HG03432 (cell line): ENCODE measurements at regions not wholly inside any gene's neighbourhood (a gene's known extent, or its start where the extent isn't known, plus 50 kb on each side); places are given as distances from the start of the nearest gene placed in this dataset.
"Not testable (repeated sequence)": the region's sequence is repeated elsewhere in the genome, so short reads cannot be mapped to it uniquely, and the experiment has no call there.

Experiments
- ATAC-seq: cut with Tn5 transposase; IDR thresholded peaks from one replicate; pipeline ENCODE4 v1.9.1; 2021; ENCODE audit warnings: mild to moderate bottlenecking, moderate library complexity; ENCODE audit not compliant: unreplicated experiment

- ATAC-seq, result no peak
Measured at GRCh38 chr21:35713914-35714313, 346.4 kb downstream of the SETD4 start.

DNA sequence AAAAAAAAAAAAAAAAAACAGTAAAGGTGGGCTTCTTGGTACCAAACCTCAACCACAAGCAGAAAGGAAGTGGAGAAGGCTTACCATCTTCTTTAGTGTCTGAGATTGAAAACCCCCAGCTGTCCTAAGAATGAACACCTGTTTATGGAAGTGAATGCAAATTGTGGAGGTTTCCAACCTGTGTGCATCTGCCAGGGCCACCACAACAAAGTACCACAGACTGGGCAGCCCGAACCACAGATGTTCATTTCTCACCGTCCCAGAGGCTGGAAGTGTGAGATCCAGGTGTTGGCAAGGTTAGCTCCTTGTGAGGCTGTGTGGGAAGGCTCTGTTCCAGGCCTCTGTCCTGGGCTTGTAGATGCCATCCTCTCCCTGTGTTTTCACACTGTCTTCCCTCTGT lies 348.7 kb downstream of the SETD4 start:
- no peak for ATAC-seq

- no peak for ATAC-seq
Measured at GRCh38 chr21:35711213-35711612, 349.1 kb downstream of the SETD4 start.

GRCh38 chr21:35709990-35710389 lies 350.3 kb downstream of the SETD4 start:
- not testable (repeated sequence) for ATAC-seq

DNA sequence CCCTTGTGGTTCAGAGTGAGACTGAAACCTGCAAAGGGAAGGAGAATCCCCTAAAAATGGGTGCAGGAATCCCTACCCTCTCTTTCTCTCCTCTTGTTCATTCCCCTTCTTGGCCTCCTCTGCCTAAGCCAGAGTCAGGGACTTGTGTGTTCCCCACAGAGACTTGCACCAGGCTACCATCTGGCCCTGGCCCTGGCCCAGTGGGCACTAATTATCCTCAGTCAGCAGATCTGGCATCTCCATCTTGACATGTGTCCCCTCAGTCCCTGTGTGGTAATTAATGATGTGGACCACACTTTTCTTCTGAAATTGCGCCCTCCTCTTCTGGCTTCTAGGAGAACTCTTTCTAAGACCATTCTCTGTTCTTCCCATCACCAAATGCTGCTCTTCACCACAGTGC lies 354.4 kb downstream of the SETD4 start:
- ATAC-seq, result no peak

DNA sequence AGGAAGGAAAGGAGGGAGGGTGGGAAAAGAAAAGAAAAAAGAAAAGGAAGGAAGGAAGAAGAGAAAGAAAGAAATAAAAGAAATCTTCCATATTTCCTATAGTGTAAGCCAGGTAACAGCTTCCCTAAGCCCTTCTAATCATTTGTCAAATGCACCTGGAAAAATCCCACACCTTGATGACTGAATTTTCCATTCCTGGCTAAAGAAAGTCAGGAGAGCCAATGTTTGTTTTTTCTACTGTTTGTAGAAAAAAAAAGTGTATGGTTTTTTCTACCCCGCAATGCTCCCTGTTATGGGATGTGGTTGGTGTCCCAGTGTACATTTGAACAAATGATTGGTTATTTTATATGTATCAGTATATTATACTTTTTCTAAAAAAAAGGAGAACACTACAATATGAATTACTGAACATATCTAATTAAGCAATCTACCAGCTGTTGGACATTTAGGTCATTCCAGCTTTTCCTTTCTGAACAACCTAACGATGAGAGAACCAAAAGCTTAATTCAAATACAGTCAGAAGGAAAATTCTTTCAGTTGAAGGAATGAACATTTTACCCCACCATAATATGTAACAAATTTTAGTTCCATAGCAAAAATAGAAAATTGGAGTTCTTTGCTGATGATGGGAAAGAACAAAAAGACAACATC lies 355.0 kb downstream of the SETD4 start:
- ATAC-seq, result no peak

DNA sequence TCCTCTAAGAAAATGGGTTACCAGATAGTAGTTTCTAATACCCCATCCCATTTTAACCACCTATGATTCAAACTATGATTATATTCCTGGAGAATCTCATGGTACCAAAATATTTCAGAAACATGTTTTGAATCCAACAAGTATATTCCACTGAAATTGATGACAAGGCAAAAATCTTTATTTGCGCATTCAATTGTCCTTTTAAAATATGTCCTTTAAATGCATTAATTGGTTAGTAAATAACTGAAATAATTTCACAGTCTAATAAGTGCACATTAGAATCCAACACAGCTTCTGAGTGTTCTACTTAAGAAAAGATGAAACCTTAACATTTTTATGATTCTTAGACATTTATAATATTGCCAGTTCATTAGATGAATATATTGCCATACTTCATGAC lies 356.6 kb downstream of the SETD4 start:
- no peak for ATAC-seq

GRCh38 chr21:35699361-35699760 lies 361.0 kb downstream of the SETD4 start:
- no peak for ATAC-seq

DNA sequence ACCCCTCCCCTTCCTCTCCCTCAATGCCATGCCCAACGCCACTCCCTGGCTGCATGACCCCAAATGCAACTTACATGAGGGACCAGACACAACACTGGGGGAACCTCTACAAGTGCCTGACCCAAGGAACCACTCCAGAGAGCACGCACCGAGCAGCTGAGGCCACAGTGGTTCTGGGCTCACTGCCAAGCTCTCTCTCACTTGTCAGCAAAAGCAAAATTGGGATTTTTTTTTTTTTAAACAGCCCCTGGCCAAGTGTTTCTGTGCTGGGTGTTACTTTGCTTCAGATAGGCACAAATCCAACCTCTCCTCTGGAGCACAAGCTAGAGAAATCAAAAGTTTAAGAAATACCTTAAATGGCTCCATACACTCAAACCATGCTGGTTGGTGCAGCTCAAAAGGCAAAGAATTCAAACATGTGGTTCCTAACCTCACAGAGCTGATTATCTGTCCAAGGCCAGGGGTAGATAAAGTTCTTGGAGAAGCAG lies 363.0 kb downstream of the SETD4 start:
- no peak for ATAC-seq

DNA sequence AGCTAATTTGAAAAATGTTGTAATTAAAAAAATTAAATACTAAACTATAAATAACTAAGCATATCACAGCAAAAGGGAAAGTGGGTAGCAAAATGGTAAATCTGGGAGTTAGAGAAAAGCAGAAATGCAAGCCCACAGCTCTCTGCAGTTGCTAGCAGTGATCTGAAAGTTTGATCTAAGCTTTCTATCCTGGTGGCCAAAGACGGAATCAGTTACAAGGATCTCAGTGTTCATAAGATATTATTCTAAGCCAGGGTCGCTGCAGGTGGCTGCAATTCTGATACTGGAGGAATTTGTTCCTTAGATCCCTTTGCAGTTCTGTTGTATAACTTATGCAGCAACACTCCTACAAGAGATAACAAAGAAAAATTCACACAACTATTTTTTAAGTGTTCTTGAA lies 363.7 kb downstream of the SETD4 start:
- no peak for ATAC-seq

DNA sequence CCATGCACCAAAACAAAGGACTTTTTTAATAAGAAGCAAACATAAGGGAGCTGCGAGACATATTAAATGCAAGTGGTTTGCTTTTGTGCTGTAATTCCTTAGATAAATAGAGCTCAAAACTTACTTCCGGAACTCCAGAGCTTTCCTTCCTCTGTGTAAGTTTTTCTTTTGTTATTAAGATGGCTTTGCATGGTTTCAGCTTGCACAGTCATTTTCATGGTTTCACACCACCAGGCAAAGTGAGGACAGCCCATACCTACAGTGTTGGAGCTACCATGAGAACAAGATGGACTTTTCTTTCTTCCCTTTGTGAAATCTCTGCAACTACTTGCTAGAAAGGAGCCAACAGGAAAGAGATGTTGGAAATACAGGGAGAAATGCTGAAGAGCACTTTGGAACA lies 368.0 kb downstream of the SETD4 start:
- no peak for ATAC-seq

- ATAC-seq, result no peak
Measured at GRCh38 chr21:35690436-35690835, 369.9 kb downstream of the SETD4 start.

DNA sequence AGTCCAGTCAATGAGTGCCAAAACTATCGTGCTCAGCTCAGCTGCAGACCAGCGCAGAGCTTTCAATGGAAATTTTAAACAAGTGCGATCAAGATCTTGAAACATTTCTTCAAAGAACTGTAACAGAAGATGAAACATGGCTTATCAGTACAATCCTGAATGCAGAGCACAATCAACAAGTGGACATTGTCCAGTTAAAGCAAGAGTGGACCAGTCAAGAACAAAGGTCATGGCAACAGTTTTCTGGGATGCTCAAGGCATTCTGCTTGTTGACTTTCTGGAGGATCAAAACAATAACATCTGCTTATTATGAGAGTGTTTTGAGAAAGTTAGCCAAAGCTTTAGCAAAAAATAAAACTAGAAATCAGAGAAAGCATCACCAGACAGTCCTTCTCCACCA lies 374.2 kb downstream of the SETD4 start:
- no peak for ATAC-seq

DNA sequence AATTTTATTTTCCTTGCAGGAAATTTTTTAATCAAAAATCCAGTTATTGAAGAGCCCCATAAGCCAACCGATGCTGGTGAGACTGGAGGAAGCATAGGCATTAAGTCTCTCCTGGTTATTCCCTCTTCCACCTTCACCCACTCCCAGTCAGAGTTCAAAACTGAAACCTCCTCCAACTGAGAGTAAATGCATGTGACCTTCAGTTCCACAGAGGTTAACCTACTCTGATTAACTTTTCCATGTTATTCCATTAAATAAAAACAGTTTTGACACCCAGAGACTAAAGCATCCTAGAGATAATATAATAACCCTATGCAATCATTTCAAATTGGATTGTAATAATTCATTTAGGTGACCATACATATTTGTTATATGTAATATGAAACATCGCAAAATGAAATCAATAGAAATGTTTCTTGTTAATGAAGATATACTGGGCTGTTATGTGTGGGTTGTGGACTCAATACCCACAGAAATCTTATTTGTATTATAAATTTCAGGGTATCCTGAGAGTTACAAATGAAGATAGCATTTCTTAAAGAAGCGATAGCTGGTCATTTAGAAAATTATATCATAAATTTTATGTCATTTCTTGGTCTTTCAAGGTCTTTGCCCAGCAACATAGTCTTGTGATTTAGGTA lies 376.5 kb downstream of the SETD4 start:
- no peak for ATAC-seq

GRCh38 chr21:35682904-35683549 lies 377.3 kb downstream of the SETD4 start:
- ATAC-seq, result no peak

- ATAC-seq, result no peak
Measured at GRCh38 chr21:35681946-35682345, 378.4 kb downstream of the SETD4 start.

DNA sequence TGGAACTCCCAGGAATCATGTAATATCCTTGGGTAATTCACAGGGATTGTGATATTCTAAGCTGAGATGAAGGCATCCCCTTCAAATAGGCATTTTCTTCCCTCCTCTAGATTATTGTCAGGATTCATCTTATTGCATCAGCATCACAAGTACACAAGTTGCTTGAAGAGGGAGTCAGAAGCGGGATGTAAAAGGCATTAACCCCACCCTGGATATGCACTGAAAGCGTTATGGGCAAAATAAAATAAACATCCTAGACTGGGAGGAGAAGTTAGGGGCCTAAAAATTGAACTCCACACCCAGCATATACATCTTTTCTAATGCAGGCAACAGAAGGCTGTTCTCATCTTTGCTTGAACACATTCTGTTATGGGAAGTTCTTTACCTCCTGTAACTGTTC lies 381.2 kb downstream of the SETD4 start:
- no peak for ATAC-seq

DNA sequence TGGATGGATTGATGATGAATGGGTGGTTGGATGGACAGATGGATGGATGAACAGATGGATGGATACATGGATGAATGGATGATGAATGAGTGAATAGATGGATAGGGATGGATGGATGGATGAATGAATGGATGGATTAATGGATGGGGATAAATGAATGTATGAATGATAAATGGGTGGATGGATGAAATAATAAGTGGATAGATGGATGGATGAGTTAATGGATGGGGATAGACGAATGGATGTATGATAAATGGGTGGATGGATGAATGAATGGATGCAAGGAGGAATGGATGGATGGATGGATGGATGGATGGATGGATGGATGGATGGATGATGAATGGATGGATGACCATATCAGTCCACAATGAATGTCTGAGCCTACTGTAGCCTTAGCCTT lies 381.9 kb downstream of the SETD4 start:
- no peak for ATAC-seq

- no peak for ATAC-seq
Measured at GRCh38 chr21:35677298-35677841, 383.0 kb downstream of the SETD4 start.

DNA sequence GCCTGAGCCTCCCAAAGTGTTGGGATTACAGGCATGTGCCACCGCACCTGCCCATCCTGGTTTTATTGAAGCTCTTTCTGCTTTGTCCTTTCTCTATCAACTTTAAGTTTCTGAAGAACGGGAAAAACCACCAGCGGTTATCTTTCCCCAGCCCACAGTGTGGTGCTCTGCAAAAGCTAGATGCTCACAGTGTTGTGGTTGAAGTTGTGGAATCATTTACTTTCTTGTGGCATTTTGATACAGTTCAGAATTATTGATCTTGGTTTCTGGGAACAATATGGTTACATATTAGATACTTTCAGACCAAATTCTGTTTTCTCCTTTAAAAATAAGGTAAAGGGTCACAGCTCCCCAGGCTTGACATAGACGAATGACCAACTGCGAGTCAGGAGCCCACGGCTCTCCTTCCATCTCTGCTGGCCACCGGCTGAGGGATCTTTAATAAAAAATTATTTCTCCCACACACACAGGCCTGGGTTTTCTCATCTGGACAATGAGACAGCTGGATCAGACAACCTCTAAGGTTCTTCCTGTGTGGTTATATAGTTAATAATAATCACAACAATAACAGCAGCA lies 385.3 kb downstream of the SETD4 start:
- no peak for ATAC-seq

DNA sequence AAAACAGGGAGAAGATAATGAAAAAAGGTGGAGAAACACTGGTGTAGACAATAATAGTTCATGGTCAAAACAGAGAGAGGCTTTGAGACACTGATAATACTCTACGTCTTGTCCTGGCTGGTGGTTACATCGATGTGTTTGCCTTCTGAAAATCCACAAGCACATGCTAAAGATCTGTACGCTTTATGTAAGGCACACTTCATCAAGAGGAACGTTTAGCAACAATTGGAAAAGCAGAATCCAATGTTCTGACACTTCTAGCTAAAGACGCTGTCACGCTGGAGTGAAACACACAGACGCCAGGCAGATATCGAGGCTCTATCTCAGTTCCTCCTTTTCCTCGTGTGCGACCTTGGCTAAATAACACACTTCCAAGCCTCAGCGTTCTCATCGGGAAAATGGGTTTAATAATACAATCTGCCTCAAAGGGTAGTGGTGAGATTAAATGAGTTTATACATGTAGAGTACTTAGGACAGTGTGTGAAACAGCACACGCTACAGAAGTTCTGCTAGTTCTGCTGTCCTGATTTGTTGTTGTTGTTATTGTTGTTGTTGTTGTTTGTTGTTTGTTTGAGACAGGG lies 386.1 kb downstream of the SETD4 start:
- no peak for ATAC-seq
